H9 (cell line): ENCODE measurements at regions not wholly inside any gene's neighbourhood (a gene's known extent, or its start where the extent isn't known, plus 50 kb on each side); places are given as distances from the start of the nearest gene placed in this dataset.

Experiments used
- DNase-seq: peaks from one replicate; pipeline ENCODE4 v3.0.0-alpha.2; 2017
- H2AFZ ChIP-seq: one replicate; pipeline ENCODE4 v1.6.1; 2013; ENCODE audit warnings: mild to moderate bottlenecking, low read length, control low read depth, moderate library complexity
- H2AK5ac ChIP-seq: 2 replicates; pipeline ENCODE4 v1.6.1; 2013; ENCODE audit warnings: low read length, control low read depth, mixed read lengths; ENCODE audit not compliant: insufficient read length
- H2BK120ac ChIP-seq: one replicate; pipeline ENCODE4 v1.6.1; 2013; ENCODE audit warnings: low read depth, mild to moderate bottlenecking, low read length, control low read depth, inconsistent platforms; ENCODE audit not compliant: poor library complexity, severe bottlenecking
- H2BK12ac ChIP-seq: 2 replicates; pipeline ENCODE4 v1.6.1; 2013; ENCODE audit warnings: low read length, control low read depth, mixed read lengths, low read depth; ENCODE audit not compliant: insufficient read length
- H2BK15ac ChIP-seq: 2 replicates; pipeline ENCODE4 v1.6.1; 2013; ENCODE audit warnings: low read depth, low read length, control low read depth
- H2BK20ac ChIP-seq: one replicate; pipeline ENCODE4 v1.6.1; 2013; ENCODE audit warnings: low read depth, mild to moderate bottlenecking, low read length, control low read depth, inconsistent platforms; ENCODE audit not compliant: poor library complexity, severe bottlenecking
- H2BK5ac ChIP-seq: 2 replicates; pipeline ENCODE4 v1.6.1; 2013; ENCODE audit warnings: low read length, control low read depth, mixed read lengths; ENCODE audit not compliant: insufficient read length
- H3K14ac ChIP-seq: 2 replicates; pipeline ENCODE4 v1.6.1; 2013; ENCODE audit warnings: low read length, control low read depth; ENCODE audit not compliant: insufficient read depth
- H3K18ac ChIP-seq: 2 replicates; pipeline ENCODE4 v1.6.1; 2013; ENCODE audit warnings: low read depth, mild to moderate bottlenecking, mixed read lengths, low read length, control low read depth; ENCODE audit not compliant: insufficient read length
- H3K23ac ChIP-seq: 2 replicates; pipeline ENCODE4 v1.6.1; 2013; ENCODE audit warnings: low read length, control low read depth, mixed read lengths, low read depth; ENCODE audit not compliant: insufficient read length
- H3K23me2 ChIP-seq: 2 replicates; pipeline ENCODE4 v1.6.1; 2013; ENCODE audit warnings: low read depth, mild to moderate bottlenecking, mixed read lengths, low read length, control low read depth; ENCODE audit not compliant: insufficient read length, poor library complexity, severe bottlenecking
- H3K27ac ChIP-seq: 2 replicates; pipeline ENCODE4 v1.5.1; 2013; ENCODE audit warnings: low read length, control low read depth, mixed read lengths, low read depth; ENCODE audit not compliant: insufficient read length
- H3K27me3 ChIP-seq: 2 replicates; pipeline ENCODE4 v1.6.1; 2013; ENCODE audit warnings: low read length, control low read depth, inconsistent platforms; ENCODE audit not compliant: insufficient read depth
- H3K4ac ChIP-seq: 2 replicates; pipeline ENCODE4 v1.6.1; 2013; ENCODE audit warnings: low read depth, mild to moderate bottlenecking, control low read depth, inconsistent platforms, low read length, moderate library complexity
- H3K4me1 ChIP-seq: 2 replicates; pipeline ENCODE4 v1.6.1; 2013; ENCODE audit warnings: low read length, control low read depth, inconsistent platforms; ENCODE audit not compliant: insufficient read depth
- H3K4me2 ChIP-seq: 2 replicates; pipeline ENCODE4 v1.6.1; 2013; ENCODE audit warnings: low read length, control low read depth, mixed read lengths; ENCODE audit not compliant: insufficient read length, insufficient read depth
- H3K56ac ChIP-seq: 2 replicates; pipeline ENCODE4 v1.6.1; 2013; ENCODE audit warnings: low read depth, mild to moderate bottlenecking, mixed read lengths, low read length, control low read depth; ENCODE audit not compliant: insufficient read length
- H3K79me1 ChIP-seq: 2 replicates; pipeline ENCODE4 v1.6.1; 2013; ENCODE audit warnings: low read depth, mild to moderate bottlenecking, moderate library complexity, low read length, control low read depth, inconsistent platforms; ENCODE audit not compliant: insufficient read depth, poor library complexity, severe bottlenecking
- H3K79me2 ChIP-seq: 2 replicates; pipeline ENCODE4 v1.6.1; 2013; ENCODE audit warnings: low read length, control low read depth, inconsistent platforms; ENCODE audit not compliant: insufficient read depth
- H3K9ac ChIP-seq: 2 replicates; pipeline ENCODE4 v1.6.1; 2013; ENCODE audit warnings: low read length, control low read depth, mixed read lengths; ENCODE audit not compliant: insufficient read length; ENCODE audit errors: extremely low read depth
- H3K9me3 ChIP-seq: one replicate; pipeline ENCODE4 v1.6.1; 2013; ENCODE audit warnings: low read depth, low read length, inconsistent platforms; ENCODE audit not compliant: control insufficient read depth
- H3T11ph ChIP-seq: one replicate; pipeline ENCODE4 v1.6.1; 2013; ENCODE audit warnings: mild to moderate bottlenecking, low read length, control low read depth, inconsistent platforms
- H4K20me1 ChIP-seq: one replicate; pipeline ENCODE4 v1.6.1; 2013; ENCODE audit not compliant: control insufficient read depth, insufficient read length, insufficient read depth
- H4K5ac ChIP-seq: 2 replicates; pipeline ENCODE4 v1.6.1; 2013; ENCODE audit warnings: low read depth, mild to moderate bottlenecking, mixed read lengths, low read length, control low read depth; ENCODE audit not compliant: insufficient read length
- H4K8ac ChIP-seq: replicated peaks from 2 replicates; pipeline ENCODE4 v1.6.1; 2013; ENCODE audit warnings: low read length, control low read depth, mixed read lengths, low read depth; ENCODE audit not compliant: insufficient read length
- H4K91ac ChIP-seq: 2 replicates; pipeline ENCODE4 v1.6.1; 2013; ENCODE audit warnings: low read depth, mild to moderate bottlenecking, moderate library complexity, mixed read lengths, low read length, control low read depth; ENCODE audit not compliant: insufficient read length
- H3K27ac Mint-ChIP-seq, 3 experiments: 2 replicates in 2 of 3; 3 replicates in 1 of 3; pipeline ENCODE4 v1.8.0; 2020 to 2021; ENCODE audit warnings: mixed read lengths in 3 of 3, mild to moderate bottlenecking in 1 of 3, moderate library complexity in 1 of 3
- H3K27me3 Mint-ChIP-seq: 2 replicates; pipeline ENCODE4 v1.8.0; 2021; ENCODE audit warnings: low read depth, mild to moderate bottlenecking, moderate library complexity, mixed read lengths
- H3K36me3 Mint-ChIP-seq, 3 experiments: 2 replicates in 2 of 3; 3 replicates in 1 of 3; pipeline ENCODE4 v1.8.0; 2020 to 2021; ENCODE audit warnings: low read depth in 3 of 3, mixed read lengths in 3 of 3; ENCODE audit not compliant: insufficient read depth in 1 of 3
- H3K4me1 Mint-ChIP-seq, 2 experiments: 2 replicates each; pipeline ENCODE4 v1.8.0; 2020; ENCODE audit warnings: mixed read lengths in 2 of 2
- H3K4me3 Mint-ChIP-seq, 2 experiments: 2 replicates in 1 of 2; 3 replicates in 1 of 2; pipeline ENCODE4 v1.8.0; 2020 to 2021; ENCODE audit warnings: mild to moderate bottlenecking in 2 of 2, mixed read lengths in 2 of 2, moderate library complexity in 1 of 2
- H3K9me3 Mint-ChIP-seq, 2 experiments: 2 replicates in 1 of 2; 3 replicates in 1 of 2; pipeline ENCODE4 v1.8.0; 2020; ENCODE audit warnings: mild to moderate bottlenecking in 2 of 2, mixed read lengths in 2 of 2, moderate library complexity in 1 of 2
- WGBS: extraction: QIAGEN DNeasy Blood & Tissue Kit; methylation state at CpG from one replicate; pipeline ENCODE4 v1.1.7; 2013; ENCODE audit warnings: missing lambda C conversion rate, low lambda C conversion rate, mixed read lengths; ENCODE audit not compliant: insufficient read length; ENCODE audit errors: extremely low coverage; 5-methylcytosine and 5-hydroxymethylcytosine counted together
- TF ChIP-seq, protein P1 (sequence below): fragments of 200-600 bp; sonication (generic); conservative IDR thresholded peaks from 3 replicates; pipeline ENCODE4 v1.8.0; 2021; ENCODE audit warnings: antibody characterized with exemption, mild to moderate bottlenecking

- H4K91ac ChIP-seq = no peak overlapping the region
- DNase-seq = no peak
- no peak overlapping the region for H2BK20ac ChIP-seq
- no peak overlapping the region for H3K14ac ChIP-seq
- no peak overlapping the region for H4K5ac ChIP-seq
- no peak overlapping the region for H3K23ac ChIP-seq
- Mint-ChIP-seq H3K36me3 (peaks cover 0 to 9% (median 2%) of the 10 kb centered on the region in 3 experiments; a peak in 2 of 7 replicates), H3K4me1 (no peaks in the 10 kb centered on the region), H3K9me3 (peaks cover 3 to 6% of the 10 kb centered on the region in 2 experiments; a peak in 4 of 5 replicates), H3K27me3 (no peaks in the 10 kb centered on the region), H3K4me3 (no peak overlapping the region), H3K27ac (no peak overlapping the region)
- H2BK120ac ChIP-seq = no peak overlapping the region
- no peak overlapping the region for H3K4me2 ChIP-seq
- H4K8ac ChIP-seq = no peak overlapping the region
- no peaks in the 10 kb centered on the region for H3K23me2 ChIP-seq
- H3K18ac ChIP-seq = no peak overlapping the region
- TF ChIP-seq, protein P1, sequence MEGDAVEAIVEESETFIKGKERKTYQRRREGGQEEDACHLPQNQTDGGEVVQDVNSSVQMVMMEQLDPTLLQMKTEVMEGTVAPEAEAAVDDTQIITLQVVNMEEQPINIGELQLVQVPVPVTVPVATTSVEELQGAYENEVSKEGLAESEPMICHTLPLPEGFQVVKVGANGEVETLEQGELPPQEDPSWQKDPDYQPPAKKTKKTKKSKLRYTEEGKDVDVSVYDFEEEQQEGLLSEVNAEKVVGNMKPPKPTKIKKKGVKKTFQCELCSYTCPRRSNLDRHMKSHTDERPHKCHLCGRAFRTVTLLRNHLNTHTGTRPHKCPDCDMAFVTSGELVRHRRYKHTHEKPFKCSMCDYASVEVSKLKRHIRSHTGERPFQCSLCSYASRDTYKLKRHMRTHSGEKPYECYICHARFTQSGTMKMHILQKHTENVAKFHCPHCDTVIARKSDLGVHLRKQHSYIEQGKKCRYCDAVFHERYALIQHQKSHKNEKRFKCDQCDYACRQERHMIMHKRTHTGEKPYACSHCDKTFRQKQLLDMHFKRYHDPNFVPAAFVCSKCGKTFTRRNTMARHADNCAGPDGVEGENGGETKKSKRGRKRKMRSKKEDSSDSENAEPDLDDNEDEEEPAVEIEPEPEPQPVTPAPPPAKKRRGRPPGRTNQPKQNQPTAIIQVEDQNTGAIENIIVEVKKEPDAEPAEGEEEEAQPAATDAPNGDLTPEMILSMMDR = no peak
- no peak overlapping the region for H2BK15ac ChIP-seq
- no peaks in the 10 kb centered on the region for H3K27me3 ChIP-seq
- no peak overlapping the region for H3K9ac ChIP-seq
- no peaks in the 10 kb centered on the region for H3K9me3 ChIP-seq
- H3K79me2 ChIP-seq = no peaks in the 10 kb centered on the region
- H2BK12ac ChIP-seq = no peak overlapping the region
- H4K20me1 ChIP-seq = no peaks in the 10 kb centered on the region
- H2AK5ac ChIP-seq = no peak overlapping the region
- no peak overlapping the region for H3K56ac ChIP-seq
- H3K4ac ChIP-seq = no peak overlapping the region
- WGBS = no CpG with 5 or more reads among the region's 3 CpGs
- no peak overlapping the region for H2BK5ac ChIP-seq
- H3K79me1 ChIP-seq = no peaks in the 10 kb centered on the region
- no peak overlapping the region for H3T11ph ChIP-seq
- no peaks in the 10 kb centered on the region for H3K4me1 ChIP-seq
- H3K27ac ChIP-seq = no peak overlapping the region
- H2AFZ ChIP-seq = no peak overlapping the region
Observed at GRCh38 chr11:92083123-92083522, 141.5 kb upstream of the FAT3 start.
